NCI-H2196 treated with DMSO at 0.1 percent for 48 hours (cell line): ENCODE measurements at regions not wholly inside any gene's neighbourhood (a gene's known extent, or its start where the extent isn't known, plus 50 kb on each side); places are given as distances from the start of the nearest gene placed in this dataset.

Experiments
- DNase-seq: peaks from one replicate; lab custom pipeline; 2025; ENCODE audit not compliant: unreplicated experiment; lab: John Stamatoyannopoulos, UW

DNA sequence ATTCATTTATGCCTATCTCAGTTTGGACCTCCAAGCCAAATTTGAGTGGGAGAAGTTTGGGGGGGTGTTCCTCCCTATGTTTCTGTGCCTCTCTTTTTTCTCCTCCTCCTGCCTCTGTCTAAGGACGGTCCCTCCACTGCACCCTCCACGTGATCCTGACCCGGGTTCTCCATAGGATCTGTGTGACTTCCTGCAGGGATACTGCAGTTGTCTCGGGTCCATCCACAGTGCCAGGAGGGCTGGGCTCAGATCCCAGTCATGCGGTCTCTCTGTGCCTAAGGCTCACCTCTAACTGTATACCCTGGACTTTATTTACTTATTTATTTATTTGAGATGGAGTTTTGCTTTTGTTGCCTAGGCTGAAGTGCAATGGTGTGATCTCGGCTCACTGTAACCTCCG, 1354.5 kb downstream of the BRD1 start:
- no peak for DNase-seq

DNA sequence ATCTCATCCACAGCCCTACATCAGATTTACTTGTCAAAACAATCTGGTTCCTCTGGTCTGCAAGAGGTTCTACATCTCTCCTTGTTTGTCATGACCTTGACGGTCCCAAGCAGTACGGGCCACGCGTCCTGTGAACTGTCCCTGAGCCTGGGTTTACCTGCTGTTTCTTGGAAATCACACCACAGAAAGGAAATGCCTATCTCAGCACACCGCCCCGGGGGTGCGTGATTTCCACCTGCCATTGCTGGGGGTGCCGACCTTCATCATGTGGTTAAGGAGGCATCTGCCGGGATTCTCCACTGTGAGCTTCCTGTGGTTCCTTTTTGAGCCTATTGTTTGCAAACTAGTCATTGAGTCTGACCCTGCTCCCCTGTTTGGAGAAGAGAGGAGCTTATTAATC, 1363.4 kb downstream of the BRD1 start:
- DNase-seq = no peak

DNA sequence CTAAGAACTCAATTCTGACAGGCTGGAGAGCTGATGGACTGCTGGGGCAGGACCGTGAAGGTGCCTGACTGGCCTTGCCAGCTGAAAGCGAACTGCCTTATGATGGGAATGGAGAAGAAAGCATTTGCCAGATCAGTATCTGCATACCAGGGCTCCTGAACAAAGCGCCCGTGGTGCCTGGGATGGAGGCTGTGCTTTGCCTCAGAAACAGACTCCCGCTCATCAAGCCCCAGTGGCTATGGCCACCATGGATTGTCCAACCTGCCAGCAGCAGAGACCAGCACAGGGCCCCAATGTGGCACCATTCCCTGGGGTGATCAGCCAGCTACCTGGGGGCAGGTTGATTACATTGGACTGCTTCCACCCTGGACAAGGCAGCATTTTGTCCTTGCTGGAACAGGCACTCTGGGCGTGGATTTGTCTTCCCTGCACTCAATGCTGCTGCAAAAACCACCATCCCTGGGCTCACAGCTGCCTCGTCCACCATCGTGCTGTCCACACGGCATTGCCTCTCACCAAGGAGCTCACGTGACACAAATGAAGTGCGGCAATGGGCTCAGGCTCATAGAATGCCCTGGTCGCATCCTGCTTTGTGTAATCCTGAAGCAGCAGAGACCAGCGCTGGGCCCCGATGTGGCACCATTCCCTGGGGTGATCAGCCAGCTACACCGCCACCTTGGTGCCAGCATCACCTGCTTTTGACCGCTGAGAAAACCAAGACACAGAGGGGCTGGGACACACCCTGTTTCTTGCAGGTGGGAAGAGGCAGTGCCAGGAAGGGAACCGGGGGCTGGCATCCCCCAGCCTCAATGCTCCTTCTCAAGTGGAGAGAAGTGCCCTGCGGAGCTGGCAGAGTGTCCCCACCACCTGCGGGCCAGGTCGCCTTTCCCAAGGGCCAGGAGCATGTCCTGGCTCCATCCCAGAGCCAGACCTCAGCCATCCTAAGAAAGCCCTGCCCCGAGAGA, 1367.5 kb downstream of the BRD1 start:
- no peak for DNase-seq

DNA sequence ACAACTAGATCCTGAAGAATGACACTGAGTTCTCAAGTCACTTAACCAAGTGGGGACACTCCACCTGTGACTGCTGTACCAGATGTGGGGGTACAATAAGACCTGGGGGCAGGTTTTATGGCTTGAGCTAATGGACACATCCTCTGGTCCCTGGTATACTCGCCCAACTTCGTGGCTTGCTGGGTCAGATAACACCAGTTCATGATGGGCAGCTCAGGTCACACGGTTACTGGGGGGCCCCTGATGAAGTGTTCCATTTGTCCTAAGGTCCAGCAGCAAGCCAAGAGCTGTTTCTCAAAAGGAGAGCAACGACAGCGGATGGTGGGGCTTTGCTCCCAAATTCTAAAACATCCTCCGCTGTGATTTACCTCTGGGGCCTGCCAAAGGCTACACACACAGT, 1368.4 kb downstream of the BRD1 start:
- no peak for DNase-seq

DNA sequence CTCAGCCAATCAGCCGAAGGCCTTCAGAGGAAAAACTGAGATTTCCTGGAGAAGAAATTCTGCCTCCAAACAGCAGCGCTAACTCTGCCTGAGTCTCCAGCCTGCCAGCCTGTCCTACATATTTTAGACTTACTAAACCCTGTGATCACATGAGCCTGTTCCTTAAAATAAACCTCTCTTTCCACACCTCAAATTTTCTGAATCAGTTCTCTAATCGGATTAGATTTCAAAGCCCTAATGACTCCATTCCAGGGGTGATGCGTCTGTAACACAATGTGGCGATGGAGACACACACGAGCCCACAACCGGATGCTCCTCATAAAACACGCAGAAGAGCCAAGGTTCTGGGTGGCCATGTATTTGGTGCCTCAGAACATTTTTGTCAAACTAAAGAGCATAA, 1371.2 kb downstream of the BRD1 start:
- DNase-seq = no peak

DNA sequence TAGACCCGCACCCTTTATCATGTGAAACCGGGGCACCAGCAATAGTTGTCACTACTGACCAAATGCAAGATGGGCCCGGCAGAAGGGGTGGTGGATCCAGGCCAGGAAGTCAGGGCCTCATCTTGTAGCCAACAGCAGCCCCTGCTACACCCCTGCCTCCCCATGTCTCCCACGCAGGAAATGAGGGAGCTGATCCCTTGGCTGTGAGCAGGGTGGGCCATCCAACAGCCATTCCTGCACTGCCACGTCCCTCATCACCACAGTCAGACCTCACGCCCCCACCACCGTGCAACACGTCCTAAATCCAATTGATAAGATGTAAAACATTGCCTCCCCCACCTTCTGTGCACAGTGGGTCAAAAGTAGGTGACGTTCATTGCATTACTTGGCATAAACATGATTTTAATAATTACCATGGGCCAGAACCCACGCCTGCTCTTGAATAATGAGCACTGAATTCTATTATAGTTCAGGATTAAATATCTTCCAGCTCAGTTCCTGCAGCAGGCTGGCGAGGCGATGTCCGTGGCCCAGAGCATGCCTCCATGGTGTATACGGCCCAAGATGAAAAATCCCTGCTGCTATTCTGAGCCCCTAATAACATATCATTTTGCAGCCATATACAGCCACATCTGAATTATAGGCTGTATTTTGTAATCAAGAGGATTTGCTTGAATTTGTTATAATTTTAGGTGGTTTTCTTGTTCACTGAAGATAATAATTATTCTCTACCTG, 1373.8 kb downstream of the BRD1 start:
- DNase-seq = no peak

DNA sequence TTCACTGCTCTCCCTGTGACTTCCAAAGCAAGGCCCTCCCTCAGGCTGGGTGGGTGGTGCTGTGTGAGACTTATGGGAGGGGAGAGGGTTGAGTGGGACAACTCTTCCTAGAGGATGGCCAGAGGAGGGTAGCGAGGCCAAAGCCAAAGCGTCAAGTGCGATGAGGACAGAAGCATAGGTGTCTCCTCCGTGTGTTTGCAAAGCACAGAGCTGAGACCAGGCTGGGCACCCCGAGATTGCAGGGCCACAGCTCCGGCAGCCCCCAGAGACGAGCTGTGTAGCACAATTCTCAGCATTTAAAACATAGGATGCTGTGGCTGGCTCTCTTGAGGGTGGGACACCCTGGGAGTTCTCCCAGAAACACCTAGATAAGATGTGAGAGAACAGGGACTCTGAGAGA, 1374.5 kb downstream of the BRD1 start:
- DNase-seq = no peak

DNA sequence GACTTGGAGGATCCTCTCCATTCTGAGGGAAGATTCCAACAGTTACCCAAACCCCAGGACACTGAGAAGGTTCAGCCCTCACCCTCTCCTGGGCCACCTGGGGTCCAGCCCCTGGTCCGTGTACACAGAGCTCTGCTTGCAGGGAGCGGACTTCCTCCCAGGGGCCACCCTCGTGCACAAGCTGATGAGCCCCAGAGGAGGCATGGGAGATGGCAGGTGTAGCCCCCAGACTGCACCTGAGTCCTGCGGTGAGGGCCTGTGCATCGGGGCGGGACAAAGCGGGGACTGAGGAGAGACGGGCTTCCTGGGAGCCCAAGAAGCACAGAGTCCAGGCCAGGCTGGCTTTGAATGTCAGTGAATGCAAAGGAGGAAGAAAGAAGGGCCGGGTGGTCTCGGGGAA, 1374.9 kb downstream of the BRD1 start:
- no peak for DNase-seq

DNA sequence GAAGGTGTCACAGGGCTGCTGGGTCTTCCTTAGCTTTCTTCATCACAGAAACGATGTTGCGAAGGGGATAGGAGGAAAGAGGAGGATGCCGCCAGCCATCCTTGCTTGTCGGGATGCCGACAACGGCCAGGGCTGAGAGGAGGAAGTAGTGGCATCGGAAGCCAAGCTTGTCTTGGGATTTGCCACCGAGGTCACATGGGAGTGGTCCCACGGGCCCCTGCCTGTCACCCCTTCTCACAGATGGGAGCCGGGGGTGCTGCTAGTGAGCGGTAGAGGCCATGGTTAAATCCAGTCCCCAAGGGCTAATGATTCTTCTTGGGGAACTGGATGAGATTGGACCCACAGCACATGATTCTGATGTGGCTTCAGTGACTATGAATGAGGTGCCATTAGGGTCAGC, 1375.8 kb downstream of the BRD1 start:
- no peak for DNase-seq

DNA sequence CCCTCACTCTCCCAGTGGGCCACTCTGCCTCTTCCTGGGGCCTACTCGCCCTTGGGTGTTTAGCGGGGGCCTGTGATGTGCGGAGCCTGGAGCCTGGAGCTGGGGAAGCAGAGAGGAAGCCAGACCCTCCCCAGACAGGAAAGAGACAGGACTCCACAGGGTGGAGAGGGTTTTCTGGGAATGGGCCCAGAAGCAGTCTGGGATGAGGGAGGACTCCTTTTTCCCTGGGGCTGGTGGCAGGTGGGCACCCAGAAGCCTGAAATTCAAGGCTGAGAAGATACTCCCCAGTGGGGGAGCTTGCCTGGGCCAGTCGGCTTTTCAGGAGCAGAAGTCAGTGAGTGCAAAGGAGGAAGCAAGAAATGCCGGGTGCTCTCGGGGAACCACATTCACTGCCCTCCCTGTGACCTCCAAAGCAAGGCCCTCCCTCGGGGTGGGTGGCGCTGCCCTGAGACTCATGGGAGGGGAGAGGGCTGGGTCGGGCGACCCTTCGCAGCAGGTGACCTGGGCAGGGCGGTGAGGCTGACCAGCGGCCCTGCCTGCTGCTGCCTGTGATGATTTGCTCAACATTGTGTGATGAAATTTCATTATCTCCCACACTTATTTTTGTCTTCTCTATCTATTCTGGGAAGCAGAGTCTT, 1377.4 kb downstream of the BRD1 start:
- no peak for DNase-seq

DNA sequence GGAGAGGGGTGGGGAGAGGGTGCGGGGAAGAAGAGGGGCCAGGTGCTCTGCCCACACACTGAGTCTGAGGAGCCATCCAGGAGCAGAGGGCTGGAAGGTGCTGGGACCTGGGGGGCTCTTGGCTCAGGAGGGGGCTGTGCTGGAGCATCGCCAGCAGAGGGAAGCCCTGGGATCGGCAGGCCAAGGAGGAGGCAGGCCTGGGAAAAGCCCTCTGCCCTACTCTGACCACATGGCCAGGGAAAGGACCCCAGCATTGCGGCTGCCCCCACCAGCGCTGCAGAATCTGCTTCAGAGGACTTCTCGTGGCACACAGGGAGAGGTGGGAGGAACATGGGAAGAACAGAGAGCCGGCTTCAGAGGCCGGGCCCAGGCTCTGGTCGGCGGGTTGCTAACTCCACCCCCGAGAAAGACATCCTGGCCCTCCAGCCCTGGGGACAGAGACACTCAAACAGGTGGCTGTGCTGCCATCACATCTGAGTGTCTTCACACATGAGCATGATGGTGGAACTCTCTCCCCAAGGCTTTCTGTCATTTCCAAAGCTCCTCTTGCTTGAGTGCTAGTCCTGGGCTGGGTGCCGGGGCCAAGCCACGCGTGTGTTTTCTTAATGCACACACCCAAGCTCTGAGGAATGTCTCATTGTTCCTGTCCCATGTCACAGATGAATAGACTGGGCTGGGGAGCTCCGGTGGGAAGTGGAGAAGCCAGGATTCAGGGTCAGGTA, 1378.0 kb downstream of the BRD1 start:
- no peak for DNase-seq

DNA sequence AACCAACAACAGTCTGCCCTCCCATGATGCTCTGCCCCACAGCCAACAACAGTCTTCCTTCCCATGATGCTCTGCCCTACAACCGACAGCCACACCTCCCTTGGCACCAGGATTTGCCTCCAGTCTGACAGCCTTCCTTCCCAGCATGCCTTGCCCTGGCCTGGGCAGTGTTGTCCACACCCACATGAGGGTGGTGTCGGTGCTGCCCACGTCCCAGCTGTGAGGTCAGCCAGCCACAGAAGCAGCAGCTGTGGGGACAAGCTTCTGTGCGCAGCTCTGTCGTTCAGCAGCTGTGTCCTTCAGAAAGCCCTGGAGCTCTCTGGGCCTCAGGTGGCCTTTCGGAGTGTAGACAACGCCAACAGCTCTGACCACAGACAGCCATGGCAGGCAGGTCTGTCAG, 1378.9 kb downstream of the BRD1 start:
- no peak for DNase-seq

DNA sequence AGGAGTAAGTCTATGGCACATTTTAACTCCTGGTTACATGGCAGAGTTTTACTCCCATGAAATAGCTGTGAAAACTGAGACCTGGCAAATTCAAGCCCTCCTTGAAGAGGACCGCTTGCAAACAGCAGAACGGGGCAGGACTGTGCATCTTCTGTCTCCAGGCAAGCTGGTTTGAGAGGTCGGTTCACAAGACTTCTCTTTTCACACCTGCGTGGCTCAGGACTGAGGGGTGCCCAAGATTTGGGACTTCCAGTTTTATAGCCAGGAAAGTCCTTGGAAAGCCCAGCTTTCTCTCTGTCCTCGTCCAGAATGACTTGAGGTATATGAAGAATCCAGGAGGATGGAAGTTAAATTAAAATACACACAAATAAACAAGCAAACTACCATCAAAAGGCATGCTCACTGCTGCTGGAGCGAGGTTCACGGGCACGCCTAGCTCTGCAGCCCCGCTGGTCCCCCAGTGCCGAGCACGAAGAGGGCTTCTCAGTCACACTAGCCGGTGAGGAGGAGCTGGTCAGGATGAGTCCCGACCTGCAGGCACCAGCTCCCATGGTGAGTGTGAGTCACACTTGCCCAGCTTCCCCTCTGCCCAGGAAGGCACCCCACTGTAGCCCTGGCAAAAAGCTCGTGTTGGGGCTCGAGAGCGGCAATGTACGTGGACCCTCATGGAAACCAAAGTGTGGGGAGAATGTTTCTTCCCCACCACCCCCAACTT, 1382.4 kb downstream of the BRD1 start:
- no peak for DNase-seq

DNA sequence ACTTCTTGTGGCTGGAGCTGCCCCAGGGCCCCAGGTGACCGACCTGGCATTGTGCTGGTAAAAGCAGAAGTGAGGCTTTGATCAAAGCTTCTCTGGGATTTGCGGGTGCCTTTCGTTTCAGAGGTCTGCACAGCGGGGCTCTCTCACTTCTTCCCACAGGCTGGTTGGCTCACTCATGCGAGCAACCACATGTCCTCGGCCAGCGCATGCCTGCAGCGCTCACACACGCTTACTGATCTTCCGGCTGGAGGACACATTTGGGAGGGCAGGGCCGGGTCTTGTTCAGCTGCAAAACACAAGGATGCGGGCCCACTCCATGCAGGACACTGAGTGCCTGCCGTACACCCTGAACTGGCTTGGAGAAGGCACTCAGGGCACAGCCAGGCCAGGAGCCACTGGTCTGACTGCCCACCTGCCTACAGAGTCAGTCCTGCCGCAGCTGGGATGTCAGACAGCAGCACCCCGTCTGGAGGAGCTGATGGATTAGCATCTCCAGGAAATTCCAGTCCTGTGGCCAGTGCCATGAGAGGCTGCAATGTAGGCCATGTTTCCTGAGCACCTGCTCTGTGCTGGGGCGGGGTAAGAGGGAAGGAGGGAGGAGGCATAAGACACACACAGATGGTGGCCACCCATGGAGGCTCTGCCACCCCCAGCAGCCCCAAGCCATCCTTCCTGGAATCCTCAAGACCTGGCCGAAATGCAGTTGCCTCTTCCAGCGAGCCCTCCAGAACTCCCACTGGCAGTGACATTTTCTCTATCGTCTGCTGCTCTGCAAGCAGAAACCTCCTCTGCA, 1383.2 kb downstream of the BRD1 start:
- DNase-seq = no peak

DNA sequence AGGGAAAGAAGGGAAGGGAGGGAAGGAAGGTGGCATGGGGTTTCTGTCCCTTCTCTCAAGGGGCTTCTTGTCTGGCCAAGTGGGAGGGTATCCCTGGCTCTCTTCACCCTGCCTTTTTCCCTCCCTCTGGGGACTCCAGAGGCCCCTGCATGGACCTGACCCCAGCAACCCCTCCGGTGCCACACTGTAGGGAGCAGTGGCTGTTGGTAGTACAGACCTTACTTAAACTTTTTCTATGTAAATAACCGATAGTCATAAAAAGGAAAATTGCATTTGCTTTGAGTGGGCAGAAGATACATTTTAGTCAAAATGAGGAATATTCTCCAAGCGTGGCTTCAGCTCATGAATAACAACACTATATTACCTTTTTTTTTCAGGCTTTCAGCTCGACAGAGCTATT, 1384.0 kb downstream of the BRD1 start:
- no peak for DNase-seq

DNA sequence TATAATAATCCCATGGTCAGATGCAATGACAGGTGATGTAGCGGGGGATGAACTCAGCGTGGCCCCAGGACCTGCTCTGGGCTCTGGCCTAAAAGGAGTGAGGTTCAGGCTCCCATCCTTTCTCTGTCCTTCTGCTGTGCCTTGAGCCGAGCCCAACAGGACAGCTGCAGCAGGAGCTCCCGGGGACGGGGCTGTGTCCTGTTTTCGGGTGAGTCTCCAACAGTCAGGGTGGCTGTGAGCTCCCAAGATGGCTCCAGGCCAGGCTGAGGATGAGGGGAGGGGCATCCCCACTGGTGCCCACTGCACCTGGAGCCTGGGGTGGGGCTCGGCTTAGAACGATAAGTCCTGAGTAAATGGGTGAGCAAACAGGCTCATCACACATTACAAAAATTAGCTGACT, 1385.0 kb downstream of the BRD1 start:
- DNase-seq = no peak

DNA sequence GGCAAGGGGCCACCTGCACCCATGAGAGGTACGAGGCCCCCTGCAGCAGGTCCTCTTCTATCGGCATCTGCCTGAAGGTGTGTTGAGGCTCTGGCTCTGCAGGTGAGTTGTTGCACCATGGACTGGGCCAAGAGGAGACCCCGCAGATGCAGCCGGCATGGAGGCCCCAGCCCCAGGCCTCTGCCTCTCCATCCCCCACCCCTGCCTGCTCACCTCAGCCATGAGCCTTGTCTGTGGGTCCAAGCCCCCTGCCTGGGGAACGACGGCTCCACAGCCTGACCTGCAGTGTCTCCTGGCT, 1386.2 kb downstream of the BRD1 start:
- DNase-seq = no peak

DNA sequence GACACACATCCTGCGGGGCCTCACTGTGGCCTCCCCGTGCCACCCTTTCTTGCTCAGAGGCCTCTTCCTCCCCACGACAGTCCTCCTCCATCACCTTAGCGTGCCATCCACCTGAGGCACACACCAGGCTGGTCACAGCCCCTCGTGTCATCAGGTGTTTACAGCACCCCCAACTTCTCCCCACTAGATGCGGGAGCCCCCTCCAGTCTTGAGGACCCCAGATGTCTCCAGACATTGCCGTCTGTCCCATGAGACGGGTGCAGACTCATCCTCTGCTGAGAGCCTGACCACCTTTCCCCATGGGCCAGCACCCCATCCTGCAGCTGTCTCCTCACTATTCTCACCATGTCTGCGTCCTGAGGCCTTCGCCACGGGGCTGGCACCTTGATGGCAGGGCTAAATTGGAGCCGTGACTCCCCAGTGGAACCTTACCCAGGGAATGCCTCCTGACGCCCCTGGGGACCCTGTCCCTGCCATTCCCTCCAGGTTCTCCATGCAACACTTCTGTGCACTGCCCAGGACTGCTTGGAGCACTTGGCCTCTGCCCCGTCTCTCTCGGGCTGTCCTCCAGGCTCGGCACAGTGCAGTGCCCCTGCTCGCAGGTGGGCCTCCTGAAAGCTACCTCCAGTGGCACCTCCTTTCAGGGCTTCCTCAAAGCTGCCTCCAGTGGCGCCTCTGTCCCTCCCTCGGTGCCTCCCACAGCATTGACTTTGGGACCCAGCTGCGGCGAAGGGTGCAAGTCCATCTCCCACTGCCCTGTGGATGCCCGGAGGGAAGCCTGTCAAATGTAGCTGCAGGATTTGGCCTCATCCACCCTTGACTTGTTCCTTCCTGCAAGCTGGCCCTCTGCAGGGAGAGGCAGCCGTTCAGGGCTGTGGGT, 1386.8 kb downstream of the BRD1 start:
- no peak for DNase-seq

DNA sequence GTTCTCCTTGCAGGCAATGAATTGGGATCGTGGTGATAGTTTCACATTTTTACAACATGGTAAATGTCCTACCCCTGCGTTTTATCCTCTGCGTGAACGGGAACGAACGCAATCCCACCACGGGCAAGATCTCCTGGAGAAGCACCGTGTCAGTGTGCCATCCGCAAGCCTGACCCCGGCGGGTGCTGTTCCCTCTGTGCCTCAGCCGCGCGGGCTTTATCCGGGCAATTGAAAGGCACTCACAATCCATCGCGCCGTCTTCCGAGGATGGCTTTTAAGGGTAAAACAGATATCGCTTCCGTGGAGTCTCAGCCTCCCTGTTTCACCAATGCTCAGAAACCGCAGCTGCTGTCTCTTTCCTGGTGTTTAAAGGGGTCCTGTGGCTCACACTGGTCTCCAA, 1387.5 kb downstream of the BRD1 start:
- no peak for DNase-seq
